HL-60 (cell line): ENCODE measurements at regions not wholly inside any gene's neighbourhood (a gene's known extent, or its start where the extent isn't known, plus 50 kb on each side); places are given as distances from the start of the nearest gene placed in this dataset.

ENCODE experiments used
- DNase-seq, 2 experiments: peaks; one replicate each; pipeline ENCODE4 v3.0.0-alpha.2; 2010 to 2020; ENCODE audit warnings: low read depth in 1 of 2, low spot score in 1 of 2
- H3K27ac ChIP-seq: fragments of 250-450 bp; sonication (Bioruptor Pico); replicated peaks from 2 replicates; pipeline ENCODE4 v1.5.1; 2020; ENCODE audit warnings: mild to moderate bottlenecking, moderate library complexity
- H3K27me3 ChIP-seq: fragments of 250-450 bp; sonication (Bioruptor Pico); 2 replicates; pipeline ENCODE4 v1.5.1; 2021; ENCODE audit warnings: mild to moderate bottlenecking, moderate library complexity; ENCODE audit not compliant: insufficient read depth, poor library complexity, severe bottlenecking
- H3K4me3 ChIP-seq: replicated peaks from 2 replicates; pipeline ENCODE4 v1.5.1; 2011; ENCODE audit warnings: mild to moderate bottlenecking, control low read depth, low read length; ENCODE audit not compliant: insufficient read depth
- GABPA ChIP-seq: IDR thresholded peaks from 2 replicates; pipeline ENCODE4 v1.6.1; 2012; ENCODE audit warnings: low read depth
- POLR2AphosphoS5 ChIP-seq: IDR thresholded peaks from 2 replicates; pipeline ENCODE4 v1.6.1; 2012; ENCODE audit warnings: low read depth
- SPI1 ChIP-seq: IDR thresholded peaks from 2 replicates; pipeline ENCODE4 v1.6.1; 2012; ENCODE audit warnings: low read depth, mild to moderate bottlenecking, borderline replicate concordance
- TF ChIP-seq, protein P1 (sequence below): IDR thresholded peaks from one replicate; pipeline ENCODE4 v1.5.1; 2011; ENCODE audit warnings: low read length, control low read depth, inconsistent platforms; ENCODE audit not compliant: insufficient read depth
- TF ChIP-seq, protein P2 (sequence below): IDR thresholded peaks from 2 replicates; pipeline ENCODE4 v1.6.1; 2012; ENCODE audit warnings: low read depth; ENCODE audit not compliant: insufficient replicate concordance

DNA sequence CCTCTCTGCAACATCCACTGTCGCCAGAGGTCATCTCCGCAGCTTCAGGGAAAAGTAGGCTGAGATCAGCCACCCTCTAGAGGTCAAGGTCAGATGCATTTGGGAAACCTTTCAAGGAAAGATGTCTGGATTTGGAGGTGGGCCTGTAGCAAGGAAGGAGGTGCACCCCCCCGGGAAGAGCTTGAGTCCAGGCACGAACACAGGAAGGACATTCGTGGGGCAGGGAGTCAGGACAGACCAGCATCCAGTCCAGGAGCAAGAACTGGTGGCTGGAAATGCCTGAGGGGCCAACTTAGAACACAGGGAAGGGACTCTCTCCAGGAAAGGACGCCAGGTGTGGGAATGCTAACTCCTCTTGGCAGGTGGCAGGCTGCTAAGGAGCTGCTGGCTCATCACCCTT lies 614.1 kb upstream of the MGMT start:
- no peak for DNase-seq
- Histone ChIP-seq H3K4me3 (no peak overlapping the region), H3K27ac (no peak overlapping the region), H3K27me3 (no peaks in the 10 kb centered on the region)
- TF ChIP-seq POLR2AphosphoS5: no peak
- no peak for TF ChIP-seq GABPA
- TF ChIP-seq, protein P1, sequence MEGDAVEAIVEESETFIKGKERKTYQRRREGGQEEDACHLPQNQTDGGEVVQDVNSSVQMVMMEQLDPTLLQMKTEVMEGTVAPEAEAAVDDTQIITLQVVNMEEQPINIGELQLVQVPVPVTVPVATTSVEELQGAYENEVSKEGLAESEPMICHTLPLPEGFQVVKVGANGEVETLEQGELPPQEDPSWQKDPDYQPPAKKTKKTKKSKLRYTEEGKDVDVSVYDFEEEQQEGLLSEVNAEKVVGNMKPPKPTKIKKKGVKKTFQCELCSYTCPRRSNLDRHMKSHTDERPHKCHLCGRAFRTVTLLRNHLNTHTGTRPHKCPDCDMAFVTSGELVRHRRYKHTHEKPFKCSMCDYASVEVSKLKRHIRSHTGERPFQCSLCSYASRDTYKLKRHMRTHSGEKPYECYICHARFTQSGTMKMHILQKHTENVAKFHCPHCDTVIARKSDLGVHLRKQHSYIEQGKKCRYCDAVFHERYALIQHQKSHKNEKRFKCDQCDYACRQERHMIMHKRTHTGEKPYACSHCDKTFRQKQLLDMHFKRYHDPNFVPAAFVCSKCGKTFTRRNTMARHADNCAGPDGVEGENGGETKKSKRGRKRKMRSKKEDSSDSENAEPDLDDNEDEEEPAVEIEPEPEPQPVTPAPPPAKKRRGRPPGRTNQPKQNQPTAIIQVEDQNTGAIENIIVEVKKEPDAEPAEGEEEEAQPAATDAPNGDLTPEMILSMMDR: no peak
- no peak for TF ChIP-seq SPI1
- TF ChIP-seq, protein P2, sequence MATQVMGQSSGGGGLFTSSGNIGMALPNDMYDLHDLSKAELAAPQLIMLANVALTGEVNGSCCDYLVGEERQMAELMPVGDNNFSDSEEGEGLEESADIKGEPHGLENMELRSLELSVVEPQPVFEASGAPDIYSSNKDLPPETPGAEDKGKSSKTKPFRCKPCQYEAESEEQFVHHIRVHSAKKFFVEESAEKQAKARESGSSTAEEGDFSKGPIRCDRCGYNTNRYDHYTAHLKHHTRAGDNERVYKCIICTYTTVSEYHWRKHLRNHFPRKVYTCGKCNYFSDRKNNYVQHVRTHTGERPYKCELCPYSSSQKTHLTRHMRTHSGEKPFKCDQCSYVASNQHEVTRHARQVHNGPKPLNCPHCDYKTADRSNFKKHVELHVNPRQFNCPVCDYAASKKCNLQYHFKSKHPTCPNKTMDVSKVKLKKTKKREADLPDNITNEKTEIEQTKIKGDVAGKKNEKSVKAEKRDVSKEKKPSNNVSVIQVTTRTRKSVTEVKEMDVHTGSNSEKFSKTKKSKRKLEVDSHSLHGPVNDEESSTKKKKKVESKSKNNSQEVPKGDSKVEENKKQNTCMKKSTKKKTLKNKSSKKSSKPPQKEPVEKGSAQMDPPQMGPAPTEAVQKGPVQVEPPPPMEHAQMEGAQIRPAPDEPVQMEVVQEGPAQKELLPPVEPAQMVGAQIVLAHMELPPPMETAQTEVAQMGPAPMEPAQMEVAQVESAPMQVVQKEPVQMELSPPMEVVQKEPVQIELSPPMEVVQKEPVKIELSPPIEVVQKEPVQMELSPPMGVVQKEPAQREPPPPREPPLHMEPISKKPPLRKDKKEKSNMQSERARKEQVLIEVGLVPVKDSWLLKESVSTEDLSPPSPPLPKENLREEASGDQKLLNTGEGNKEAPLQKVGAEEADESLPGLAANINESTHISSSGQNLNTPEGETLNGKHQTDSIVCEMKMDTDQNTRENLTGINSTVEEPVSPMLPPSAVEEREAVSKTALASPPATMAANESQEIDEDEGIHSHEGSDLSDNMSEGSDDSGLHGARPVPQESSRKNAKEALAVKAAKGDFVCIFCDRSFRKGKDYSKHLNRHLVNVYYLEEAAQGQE: no peak

DNA sequence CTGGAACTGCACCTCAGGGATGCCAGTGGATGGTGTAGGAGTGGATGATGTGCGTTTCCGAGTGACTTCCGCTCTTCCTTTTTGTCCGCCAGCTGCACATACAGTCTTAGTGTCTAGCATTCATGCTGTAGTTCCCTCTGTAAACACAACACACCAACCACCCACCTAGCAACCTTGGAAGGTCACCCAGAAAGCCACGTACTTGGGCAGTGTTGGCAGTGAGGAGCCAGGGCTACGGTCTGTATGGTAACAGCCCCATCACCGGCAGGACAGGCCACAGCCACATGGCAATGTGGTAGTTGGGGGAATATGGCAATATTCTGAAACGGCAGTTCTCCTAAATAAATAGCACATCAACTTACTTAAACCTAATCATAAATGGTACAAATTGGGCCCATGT lies 613.5 kb upstream of the MGMT start:
- H3K27me3 ChIP-seq: no peaks in the 10 kb centered on the region
- no peak overlapping the region for H3K27ac ChIP-seq
- H3K4me3 ChIP-seq: no peak overlapping the region
- DNase-seq: no peak
- TF ChIP-seq POLR2AphosphoS5 (no peak), SPI1 (no peak), GABPA (no peak)
- TF ChIP-seq, protein P2: no peak
- TF ChIP-seq, protein P1: no peak

DNA sequence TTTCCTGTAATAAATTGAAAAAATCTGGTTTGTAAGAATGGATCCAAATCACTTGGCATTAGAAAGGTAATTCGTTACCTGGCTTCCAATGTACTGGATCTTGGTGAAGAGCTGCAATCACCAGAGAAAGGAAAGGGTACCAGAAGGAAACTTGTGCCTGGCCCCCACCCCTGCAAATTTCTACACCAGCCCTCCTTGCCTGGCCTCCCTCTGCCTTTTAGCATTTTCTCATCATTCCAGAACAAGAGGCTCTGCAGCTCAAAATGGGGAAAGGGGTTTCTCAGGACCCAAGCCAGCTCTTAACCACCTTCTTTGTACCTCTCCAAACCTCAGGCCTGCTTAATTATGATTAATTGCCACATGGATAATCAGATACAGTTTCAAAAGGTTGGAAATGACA lies 612.8 kb upstream of the MGMT start:
- no peak overlapping the region for H3K27ac ChIP-seq
- DNase-seq: no peak
- TF ChIP-seq, protein P1: no peak
- no peak for TF ChIP-seq POLR2AphosphoS5
- TF ChIP-seq, protein P2: no peak
- TF ChIP-seq SPI1: no peak
- no peak for TF ChIP-seq GABPA
- no peak overlapping the region for H3K4me3 ChIP-seq
- no peaks in the 10 kb centered on the region for H3K27me3 ChIP-seq
